PFSK-1 (cell line): ENCODE measurements at regions not wholly inside any gene's neighbourhood (a gene's known extent, or its start where the extent isn't known, plus 50 kb on each side); places are given as distances from the start of the nearest gene placed in this dataset.

Experiments used
- FOXP2 ChIP-seq: optimal IDR thresholded peaks from 2 replicates; pipeline ENCODE3; 2011; ENCODE audit warnings: borderline replicate concordance, control low read depth, inconsistent platforms; ENCODE audit not compliant: insufficient read depth; ENCODE audit errors: extremely low read length, extremely low read depth
- POLR2AphosphoS5 ChIP-seq: IDR thresholded peaks from 2 replicates; pipeline ENCODE4 v1.6.1; 2012; ENCODE audit warnings: low read depth, mild to moderate bottlenecking, control low read depth, low read length, moderate library complexity
- SIN3A ChIP-seq: IDR thresholded peaks from 2 replicates; pipeline ENCODE4 v1.6.1; 2012; ENCODE audit warnings: mild to moderate bottlenecking, low read length, moderate library complexity, borderline replicate concordance; ENCODE audit not compliant: insufficient read depth
- TAF1 ChIP-seq: IDR thresholded peaks from 2 replicates; pipeline ENCODE4 v1.6.1; 2012; ENCODE audit warnings: low read length, control low read depth, borderline replicate concordance; ENCODE audit not compliant: insufficient read depth
- TF ChIP-seq, protein P1 (sequence below), 2 experiments: IDR thresholded peaks; 2 replicates each; pipeline versions ENCODE4 v1.6.1 to v1.8.0; 2011 to 2012; ENCODE audit warnings: low read depth in 2 of 2, low read length in 2 of 2, control low read depth in 1 of 2, inconsistent platforms in 1 of 2, mild to moderate bottlenecking in 1 of 2, moderate library complexity in 1 of 2; ENCODE audit not compliant: insufficient read depth in 1 of 2

DNA sequence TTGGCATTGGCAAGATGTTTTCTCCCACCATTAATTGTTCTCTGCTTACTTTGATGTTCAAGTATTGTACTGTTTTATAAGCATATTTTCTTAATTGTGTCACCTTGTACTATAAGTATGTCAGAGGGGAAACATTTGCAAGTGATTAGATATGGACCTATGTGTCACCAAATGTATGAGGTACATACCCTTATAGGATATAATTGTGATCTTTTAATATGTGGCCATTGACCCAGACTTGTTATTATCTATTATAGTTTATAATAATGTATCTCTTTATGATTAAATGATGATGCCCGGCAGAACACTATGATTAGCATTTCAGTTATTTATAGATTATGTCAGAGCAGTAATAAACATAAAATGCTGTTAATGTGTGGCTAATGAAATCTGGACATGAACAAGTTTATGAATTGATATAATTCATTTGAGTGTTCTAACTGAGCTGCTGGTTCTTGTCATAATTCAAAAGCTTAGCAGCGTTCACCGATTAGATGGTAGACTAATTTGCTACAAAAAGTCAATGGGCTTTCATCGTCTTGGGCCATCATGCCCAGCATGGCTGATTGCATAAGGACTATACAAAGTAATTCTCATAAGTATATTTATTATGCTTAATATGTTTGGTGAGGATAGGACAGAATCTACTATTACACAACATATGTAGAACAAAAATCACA is 480.9 kb upstream of the FANCL start:
- TF ChIP-seq FOXP2 (no peak), TAF1 (no peak), POLR2AphosphoS5 (no peak), SIN3A (no peak)
- TF ChIP-seq, protein P1, sequence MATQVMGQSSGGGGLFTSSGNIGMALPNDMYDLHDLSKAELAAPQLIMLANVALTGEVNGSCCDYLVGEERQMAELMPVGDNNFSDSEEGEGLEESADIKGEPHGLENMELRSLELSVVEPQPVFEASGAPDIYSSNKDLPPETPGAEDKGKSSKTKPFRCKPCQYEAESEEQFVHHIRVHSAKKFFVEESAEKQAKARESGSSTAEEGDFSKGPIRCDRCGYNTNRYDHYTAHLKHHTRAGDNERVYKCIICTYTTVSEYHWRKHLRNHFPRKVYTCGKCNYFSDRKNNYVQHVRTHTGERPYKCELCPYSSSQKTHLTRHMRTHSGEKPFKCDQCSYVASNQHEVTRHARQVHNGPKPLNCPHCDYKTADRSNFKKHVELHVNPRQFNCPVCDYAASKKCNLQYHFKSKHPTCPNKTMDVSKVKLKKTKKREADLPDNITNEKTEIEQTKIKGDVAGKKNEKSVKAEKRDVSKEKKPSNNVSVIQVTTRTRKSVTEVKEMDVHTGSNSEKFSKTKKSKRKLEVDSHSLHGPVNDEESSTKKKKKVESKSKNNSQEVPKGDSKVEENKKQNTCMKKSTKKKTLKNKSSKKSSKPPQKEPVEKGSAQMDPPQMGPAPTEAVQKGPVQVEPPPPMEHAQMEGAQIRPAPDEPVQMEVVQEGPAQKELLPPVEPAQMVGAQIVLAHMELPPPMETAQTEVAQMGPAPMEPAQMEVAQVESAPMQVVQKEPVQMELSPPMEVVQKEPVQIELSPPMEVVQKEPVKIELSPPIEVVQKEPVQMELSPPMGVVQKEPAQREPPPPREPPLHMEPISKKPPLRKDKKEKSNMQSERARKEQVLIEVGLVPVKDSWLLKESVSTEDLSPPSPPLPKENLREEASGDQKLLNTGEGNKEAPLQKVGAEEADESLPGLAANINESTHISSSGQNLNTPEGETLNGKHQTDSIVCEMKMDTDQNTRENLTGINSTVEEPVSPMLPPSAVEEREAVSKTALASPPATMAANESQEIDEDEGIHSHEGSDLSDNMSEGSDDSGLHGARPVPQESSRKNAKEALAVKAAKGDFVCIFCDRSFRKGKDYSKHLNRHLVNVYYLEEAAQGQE (IDR thresholded peaks at IDR 0.05; ENCODE audit: insufficient read depth in 1 of 2, low read depth in 2 of 2, low read length in 2 of 2), result no peak

DNA sequence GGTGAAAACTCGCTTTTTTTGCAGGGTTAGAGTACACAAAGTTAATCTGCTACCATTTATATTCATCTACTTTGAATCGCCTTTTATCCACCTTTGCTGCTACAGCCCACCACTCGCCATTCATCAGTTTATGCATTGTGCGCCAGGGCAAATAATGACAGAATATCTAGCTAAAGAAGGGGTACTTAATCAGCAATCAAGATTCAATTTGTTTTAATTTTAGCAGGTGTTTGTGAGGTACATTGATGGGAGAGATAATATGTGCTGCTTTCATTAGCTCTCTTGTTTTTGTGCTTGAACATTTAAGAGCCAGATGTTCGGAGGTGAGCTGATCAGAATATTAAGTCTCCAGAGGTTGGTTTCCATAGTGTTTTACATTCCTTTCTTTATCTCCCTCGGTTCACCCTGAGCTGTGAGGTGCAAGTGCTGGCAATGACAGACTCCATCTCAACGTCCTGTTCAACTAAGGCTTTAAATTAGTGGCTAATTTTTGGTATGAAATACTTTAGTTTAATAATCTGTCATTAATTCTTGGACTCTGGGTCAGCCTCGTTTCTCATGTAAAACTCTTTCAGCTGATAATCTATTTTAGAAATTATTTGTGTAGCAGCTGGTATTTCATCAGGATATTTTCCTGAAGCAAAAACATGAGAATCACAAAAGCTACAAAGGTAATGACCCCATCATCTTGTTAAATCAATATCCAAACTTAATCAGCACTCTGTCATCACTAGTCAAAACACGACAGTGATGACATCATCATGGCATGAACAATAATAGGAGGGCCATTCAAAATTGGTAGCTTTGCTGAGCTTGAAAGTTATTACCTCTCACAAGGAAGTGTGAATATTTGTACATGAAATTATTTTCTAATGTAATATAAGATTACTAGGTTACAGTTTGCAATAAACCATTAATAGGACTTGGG is 479.9 kb upstream of the FANCL start:
- TF ChIP-seq TAF1, result no peak
- no peak for TF ChIP-seq SIN3A
- TF ChIP-seq POLR2AphosphoS5, result no peak
- TF ChIP-seq, protein P1 (IDR thresholded peaks at IDR 0.05; ENCODE audit: insufficient read depth in 1 of 2, low read depth in 2 of 2, low read length in 2 of 2), result no peak
- no peak for TF ChIP-seq FOXP2

DNA sequence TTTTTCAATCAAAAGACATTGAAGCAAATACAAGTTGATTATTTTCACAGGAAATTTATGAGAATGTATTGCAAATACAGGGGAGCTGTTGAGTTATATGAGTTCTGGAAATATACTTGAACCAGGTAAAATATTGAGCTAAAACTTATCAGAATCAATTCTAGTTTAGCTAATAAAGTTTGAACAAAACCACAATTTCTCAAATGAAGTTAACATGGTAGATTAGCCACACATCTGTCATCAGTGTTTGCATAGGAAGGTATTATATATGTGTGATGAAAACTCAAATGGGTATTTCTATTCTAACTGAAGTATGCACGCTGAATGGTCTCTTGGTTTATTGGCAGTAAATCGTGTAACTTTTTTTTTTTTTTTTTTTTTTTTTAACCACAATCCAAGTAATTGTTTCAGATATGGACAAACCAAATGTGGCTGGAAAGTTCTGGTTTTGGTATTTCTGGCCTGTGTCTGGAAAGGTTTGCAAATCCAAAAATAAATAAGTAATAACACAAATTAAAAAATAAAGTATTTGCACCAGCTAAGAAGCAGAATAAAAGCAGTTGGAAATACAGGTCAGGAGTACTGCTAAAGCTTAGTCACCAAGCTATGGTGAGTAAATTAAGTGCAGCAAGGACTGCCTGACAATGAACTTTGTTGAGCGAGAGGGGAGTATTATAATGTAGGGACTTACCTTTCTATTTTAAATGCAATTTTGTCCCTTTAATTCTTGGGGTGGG is 479.1 kb upstream of the FANCL start:
- TF ChIP-seq POLR2AphosphoS5, result no peak
- TF ChIP-seq SIN3A, result no peak
- no peak for TF ChIP-seq FOXP2
- TF ChIP-seq, protein P1 (IDR thresholded peaks at IDR 0.05; ENCODE audit: insufficient read depth in 1 of 2, low read depth in 2 of 2, low read length in 2 of 2), result no peak
- no peak for TF ChIP-seq TAF1

DNA sequence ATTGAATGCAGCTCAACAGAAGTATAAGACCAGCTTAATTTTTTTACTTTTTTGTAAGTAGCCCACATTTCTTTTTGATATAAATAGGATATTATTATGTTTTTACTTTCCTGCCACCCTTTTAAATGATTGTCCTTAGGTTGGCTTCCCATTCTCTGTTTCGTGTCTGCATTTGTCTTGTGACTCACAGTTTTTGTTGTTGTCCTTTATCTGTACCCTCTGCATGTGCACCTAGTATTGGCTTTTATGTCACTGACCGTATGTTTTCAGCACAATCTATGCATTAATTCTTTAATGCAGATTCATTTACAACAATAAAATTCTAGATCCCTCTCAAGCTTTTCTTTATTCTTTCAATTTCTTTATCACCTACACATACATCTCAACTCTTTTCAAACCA is 474.2 kb upstream of the FANCL start:
- TF ChIP-seq POLR2AphosphoS5, result no peak

DNA sequence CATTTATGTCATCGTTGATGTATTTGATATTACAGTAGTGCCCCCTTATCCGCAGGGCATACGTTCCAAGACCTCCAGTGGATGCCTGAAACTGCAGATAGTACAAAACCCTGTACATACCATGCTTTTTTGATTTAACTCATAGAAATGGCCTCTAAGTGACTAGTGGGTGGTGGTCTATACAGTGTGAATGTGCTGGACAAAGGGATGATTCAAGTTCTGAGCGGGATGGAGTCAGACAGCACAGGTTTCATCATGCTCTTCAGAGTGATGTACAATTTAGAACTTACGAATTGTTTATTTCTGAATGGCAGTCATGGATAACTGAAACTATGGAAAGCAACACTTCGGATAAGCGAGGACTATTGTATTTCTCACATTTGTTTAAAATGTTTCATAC is 473.1 kb upstream of the FANCL start:
- TF ChIP-seq FOXP2, result no peak
- TF ChIP-seq, protein P1 (IDR thresholded peaks at IDR 0.05; ENCODE audit: insufficient read depth in 1 of 2, low read depth in 2 of 2, low read length in 2 of 2), result no peak
- TF ChIP-seq SIN3A, result no peak
- TF ChIP-seq POLR2AphosphoS5, result no peak
- no peak for TF ChIP-seq TAF1
